ENCODE measurements at regions not wholly inside any gene's neighbourhood (a gene's known extent, or its start where the extent isn't known, plus 50 kb on each side); places are given as distances from the start of the nearest gene placed in this dataset.

DNA sequence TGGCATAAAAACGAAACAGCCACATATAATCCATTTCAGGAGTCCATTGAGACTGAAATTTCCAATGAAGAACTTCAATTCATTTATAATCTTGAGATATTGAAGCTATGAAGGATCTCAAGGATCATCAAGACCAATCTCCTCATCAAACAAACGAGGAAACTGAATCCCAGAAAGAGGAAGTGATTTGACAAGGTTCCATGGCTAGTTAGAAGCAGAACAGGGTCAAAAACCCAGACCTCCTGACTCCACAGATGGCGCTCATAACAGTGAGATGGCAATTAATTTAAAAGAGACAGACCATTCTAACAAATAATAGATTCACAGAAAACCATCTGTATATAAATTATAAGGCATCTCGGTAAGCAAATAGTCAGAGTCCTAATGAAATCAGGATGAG, 229.7 kb downstream of the KCTD12 start:
- TF ChIP-seq, protein P1, sequence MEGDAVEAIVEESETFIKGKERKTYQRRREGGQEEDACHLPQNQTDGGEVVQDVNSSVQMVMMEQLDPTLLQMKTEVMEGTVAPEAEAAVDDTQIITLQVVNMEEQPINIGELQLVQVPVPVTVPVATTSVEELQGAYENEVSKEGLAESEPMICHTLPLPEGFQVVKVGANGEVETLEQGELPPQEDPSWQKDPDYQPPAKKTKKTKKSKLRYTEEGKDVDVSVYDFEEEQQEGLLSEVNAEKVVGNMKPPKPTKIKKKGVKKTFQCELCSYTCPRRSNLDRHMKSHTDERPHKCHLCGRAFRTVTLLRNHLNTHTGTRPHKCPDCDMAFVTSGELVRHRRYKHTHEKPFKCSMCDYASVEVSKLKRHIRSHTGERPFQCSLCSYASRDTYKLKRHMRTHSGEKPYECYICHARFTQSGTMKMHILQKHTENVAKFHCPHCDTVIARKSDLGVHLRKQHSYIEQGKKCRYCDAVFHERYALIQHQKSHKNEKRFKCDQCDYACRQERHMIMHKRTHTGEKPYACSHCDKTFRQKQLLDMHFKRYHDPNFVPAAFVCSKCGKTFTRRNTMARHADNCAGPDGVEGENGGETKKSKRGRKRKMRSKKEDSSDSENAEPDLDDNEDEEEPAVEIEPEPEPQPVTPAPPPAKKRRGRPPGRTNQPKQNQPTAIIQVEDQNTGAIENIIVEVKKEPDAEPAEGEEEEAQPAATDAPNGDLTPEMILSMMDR (IDR thresholded peaks at IDR 0.05) = no peak
- TF ChIP-seq EP300 (IDR thresholded peaks at IDR 0.05) (no peak), POLR2A (IDR thresholded peaks at IDR 0.05) (no peak)

All from sigmoid colon (tissue), 4 donors.